BE2C (cell line): ENCODE measurements at regions not wholly inside any gene's neighbourhood (a gene's known extent, or its start where the extent isn't known, plus 50 kb on each side); places are given as distances from the start of the nearest gene placed in this dataset.

Source experiments
- DNase-seq: peaks from one replicate; pipeline ENCODE4 v3.0.0-alpha.2; 2020
- H3K27me3 ChIP-seq: fragments of 250-450 bp; sonication (Bioruptor Pico); 2 replicates; pipeline ENCODE4 v1.5.1; 2020; ENCODE audit warnings: mild to moderate bottlenecking
- H3K36me3 ChIP-seq: fragments of 250-450 bp; sonication (Bioruptor Pico); 2 replicates; pipeline ENCODE4 v1.5.1; 2020; ENCODE audit warnings: mild to moderate bottlenecking
- H3K4me1 ChIP-seq: fragments of 250-450 bp; sonication (Bioruptor Pico); 2 replicates; pipeline ENCODE4 v1.5.1; 2020
- H3K4me3 ChIP-seq: 2 replicates; pipeline ENCODE4 v1.5.1; 2011; ENCODE audit warnings: low read depth, low read length
- H3K9me3 ChIP-seq: fragments of 250-450 bp; sonication (Bioruptor Pico); 2 replicates; pipeline ENCODE4 v1.5.1; 2020
- TF ChIP-seq, protein P1 (sequence below): IDR thresholded peaks from 2 replicates; pipeline ENCODE4 v1.5.1; 2012; ENCODE audit warnings: mild to moderate bottlenecking, low read depth, low read length

DNA sequence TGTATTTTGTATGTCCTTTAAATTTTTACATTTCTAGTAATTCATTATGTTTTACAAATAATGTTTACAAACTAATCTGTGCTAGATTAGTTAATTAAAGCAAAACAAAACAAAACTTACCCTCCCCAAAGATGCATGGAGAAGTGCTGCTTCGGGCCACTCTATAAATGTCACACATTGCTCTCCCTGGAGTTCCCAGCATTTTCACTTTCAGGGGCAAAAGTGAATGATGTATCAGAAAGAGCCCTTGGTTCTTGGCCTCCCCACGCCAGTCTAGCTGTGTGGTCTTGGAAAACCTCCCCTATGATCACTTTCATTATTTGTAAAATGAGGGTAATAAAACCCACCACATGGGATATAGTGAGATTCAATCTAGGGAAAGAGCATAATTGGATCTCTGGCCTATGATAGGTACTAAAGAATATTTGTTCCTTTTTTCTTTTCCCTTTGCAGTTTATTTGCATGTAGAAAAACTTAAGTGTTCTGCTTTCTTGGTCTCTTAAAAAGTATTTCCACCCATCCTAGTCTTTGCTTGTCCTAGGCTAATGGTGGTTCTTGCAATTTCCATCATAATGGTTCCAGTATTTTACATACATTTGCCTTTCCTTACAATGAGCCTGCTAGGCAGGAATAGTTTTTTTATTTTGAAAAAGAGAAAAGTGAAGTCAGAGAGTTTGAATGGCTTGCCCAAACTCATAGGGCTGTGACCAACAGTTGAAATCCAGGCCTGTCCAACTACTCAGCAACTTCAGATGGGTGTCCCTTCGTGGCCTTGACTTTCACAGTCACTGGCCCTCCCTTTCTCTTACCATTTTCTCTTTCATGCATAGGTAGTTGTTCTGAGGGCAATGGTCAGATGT is 184.5 kb upstream of the KLF4 start:
- Histone ChIP-seq H3K9me3 (no peaks in the 10 kb centered on the region), H3K4me3 (no peak overlapping the region), H3K4me1 (no peaks in the 10 kb centered on the region), H3K27me3 (no peaks in the 10 kb centered on the region), H3K36me3 (no peaks in the 10 kb centered on the region)
- no peak for DNase-seq
- TF ChIP-seq, protein P1, sequence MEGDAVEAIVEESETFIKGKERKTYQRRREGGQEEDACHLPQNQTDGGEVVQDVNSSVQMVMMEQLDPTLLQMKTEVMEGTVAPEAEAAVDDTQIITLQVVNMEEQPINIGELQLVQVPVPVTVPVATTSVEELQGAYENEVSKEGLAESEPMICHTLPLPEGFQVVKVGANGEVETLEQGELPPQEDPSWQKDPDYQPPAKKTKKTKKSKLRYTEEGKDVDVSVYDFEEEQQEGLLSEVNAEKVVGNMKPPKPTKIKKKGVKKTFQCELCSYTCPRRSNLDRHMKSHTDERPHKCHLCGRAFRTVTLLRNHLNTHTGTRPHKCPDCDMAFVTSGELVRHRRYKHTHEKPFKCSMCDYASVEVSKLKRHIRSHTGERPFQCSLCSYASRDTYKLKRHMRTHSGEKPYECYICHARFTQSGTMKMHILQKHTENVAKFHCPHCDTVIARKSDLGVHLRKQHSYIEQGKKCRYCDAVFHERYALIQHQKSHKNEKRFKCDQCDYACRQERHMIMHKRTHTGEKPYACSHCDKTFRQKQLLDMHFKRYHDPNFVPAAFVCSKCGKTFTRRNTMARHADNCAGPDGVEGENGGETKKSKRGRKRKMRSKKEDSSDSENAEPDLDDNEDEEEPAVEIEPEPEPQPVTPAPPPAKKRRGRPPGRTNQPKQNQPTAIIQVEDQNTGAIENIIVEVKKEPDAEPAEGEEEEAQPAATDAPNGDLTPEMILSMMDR, result no peak

DNA sequence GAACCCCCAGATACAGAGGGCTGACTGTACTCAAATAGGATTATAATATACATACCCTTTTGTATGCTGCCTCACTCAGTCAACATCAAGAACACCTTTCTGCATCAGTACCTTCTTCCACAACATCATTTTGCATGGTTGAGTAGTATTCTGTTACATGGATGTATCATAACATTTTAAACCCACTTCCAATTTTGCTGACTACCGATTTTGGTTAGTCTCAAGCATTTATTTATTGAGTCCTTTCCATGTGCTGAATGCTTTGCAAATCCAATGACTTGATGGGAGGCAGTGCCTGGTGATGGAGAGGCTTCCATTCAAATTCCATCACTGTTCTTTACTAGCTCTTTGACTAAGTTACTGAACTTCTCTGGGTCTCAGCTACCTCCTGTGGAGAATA is 182.0 kb upstream of the KLF4 start:
- Histone ChIP-seq H3K4me1 (no peaks in the 10 kb centered on the region), H3K9me3 (no peaks in the 10 kb centered on the region), H3K27me3 (no peaks in the 10 kb centered on the region), H3K4me3 (no peak overlapping the region), H3K36me3 (no peaks in the 10 kb centered on the region)
- no peak for DNase-seq
- TF ChIP-seq, protein P1, result no peak

DNA sequence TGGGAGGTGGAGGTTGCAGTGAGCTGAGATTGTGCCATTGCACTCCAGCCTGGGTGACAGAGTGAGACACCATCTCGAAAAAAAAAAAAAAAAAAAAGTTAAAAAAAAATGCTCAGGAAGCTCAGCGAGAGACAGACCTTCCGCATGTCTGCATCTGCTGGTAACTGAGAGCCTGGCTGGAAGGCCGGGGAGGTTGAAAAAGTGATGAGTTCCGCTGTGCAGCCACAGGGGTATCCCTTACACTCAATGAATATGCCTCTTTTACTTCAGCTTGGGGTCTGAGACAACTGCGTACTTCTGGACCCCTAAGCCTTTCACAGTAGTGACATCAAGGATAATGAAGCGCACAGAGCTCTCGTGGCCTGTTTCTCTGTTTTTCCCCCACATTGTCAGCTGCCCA is 179.9 kb upstream of the KLF4 start:
- no peaks in the 10 kb centered on the region for H3K9me3 ChIP-seq
- DNase-seq, result no peak
- TF ChIP-seq, protein P1, result no peak
- H3K4me1 ChIP-seq, result no peaks in the 10 kb centered on the region
- H3K4me3 ChIP-seq, result no peak overlapping the region
- H3K27me3 ChIP-seq, result no peaks in the 10 kb centered on the region
- no peaks in the 10 kb centered on the region for H3K36me3 ChIP-seq

DNA sequence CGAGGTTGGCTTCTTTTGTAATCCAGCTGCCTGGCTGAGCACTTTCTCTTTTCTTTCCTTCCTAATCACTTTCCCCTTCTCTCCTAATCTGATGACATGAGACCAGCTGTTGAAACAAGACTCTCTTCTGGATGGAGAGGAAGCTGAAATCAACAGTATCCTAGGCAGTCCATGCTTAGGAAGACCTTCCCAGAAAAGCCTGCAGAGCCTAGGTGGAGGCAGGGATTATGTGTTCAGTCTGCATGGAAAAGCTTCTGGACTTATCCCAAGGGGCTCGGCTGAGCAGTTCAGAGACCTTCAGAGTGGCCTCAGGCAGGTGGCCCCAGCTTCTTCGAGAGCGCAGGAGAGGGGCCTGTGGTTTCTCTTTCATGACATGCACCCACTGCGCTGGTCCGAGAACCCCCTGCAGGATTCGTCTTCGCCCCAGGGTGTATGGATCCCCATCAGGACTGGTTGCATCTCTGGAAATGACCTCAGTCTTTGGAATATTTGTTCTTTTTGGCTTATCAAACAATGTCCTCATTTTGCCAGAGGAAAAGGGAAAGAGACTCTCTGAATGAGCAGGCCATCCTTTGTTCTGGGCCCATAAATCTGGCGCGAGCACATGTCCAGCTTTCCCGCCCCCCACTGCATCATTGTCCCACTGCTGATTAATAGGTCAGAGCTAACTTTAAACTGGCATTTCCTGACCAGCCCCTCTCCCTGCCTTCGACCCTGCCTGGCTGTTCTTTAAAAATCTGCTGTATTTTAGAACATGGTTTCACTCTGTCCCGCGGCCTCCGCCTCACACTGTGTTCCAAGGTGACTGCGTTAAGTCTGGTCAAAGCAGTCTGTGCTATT is 177.9 kb upstream of the KLF4 start:
- Histone ChIP-seq H3K4me3 (no peak overlapping the region), H3K36me3 (no peaks in the 10 kb centered on the region), H3K4me1 (no peaks in the 10 kb centered on the region), H3K9me3 (no peaks in the 10 kb centered on the region), H3K27me3 (no peaks in the 10 kb centered on the region)
- no peak for DNase-seq
- TF ChIP-seq, protein P1, result no peak

DNA sequence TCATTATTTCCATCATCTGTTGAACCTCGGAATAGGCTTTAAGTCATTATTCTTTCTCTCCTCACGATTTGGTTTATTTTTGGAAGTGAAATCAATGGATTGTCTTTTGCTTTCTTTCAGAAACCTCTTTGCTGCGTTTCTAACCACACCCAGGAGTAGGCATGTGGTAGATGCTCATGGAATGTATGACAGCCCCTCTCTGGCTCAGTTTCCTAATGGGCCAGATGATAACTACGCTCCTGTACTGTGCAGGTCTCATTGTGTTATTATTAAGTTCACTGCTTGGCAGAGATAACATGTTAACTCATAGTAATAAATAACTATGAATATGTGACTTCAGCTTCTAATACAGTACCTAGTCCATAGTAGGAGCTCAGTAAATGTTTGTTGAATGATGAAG is 175.5 kb upstream of the KLF4 start:
- Histone ChIP-seq H3K4me1 (no peaks in the 10 kb centered on the region), H3K36me3 (no peaks in the 10 kb centered on the region), H3K9me3 (no peaks in the 10 kb centered on the region), H3K27me3 (no peaks in the 10 kb centered on the region), H3K4me3 (no peak overlapping the region)
- no peak for DNase-seq
- TF ChIP-seq, protein P1, result no peak
